Activated CD4-positive, alpha-beta T cell treated with anti-CD3 and anti-CD28 coated beads, Interleukin-2, amount 10 ng/mL, durations not matched to agents 24 days and 14 days (primary cell): ENCODE measurements at regions not wholly inside any gene's neighbourhood (a gene's known extent, or its start where the extent isn't known, plus 50 kb on each side); places are given as distances from the start of the nearest gene placed in this dataset.
A peak's percentile ranks its signal among the peaks of the same experiment; 100 is the strongest.

Experiments used
- DNase-seq: peaks from one replicate; pipeline ENCODE4 v3.0.0; 2022
- H3K27ac Mint-ChIP-seq: one replicate; pipeline ENCODE4 v1.8.0; 2022; ENCODE audit warnings: mild to moderate bottlenecking, mixed read lengths
- H3K27me3 Mint-ChIP-seq: one replicate; pipeline ENCODE4 v1.8.0; 2022; ENCODE audit warnings: mixed read lengths
- H3K36me3 Mint-ChIP-seq: one replicate; pipeline ENCODE4 v1.8.0; 2022; ENCODE audit warnings: low read depth, mild to moderate bottlenecking, mixed read lengths
- H3K4me1 Mint-ChIP-seq: one replicate; pipeline ENCODE4 v1.8.0; 2021; ENCODE audit warnings: mixed read lengths
- H3K4me3 Mint-ChIP-seq: one replicate; pipeline ENCODE4 v1.8.0; 2022; ENCODE audit warnings: mild to moderate bottlenecking, moderate library complexity, mixed read lengths
- H3K9me3 Mint-ChIP-seq: one replicate; pipeline ENCODE4 v1.8.0; 2021; ENCODE audit warnings: mixed read lengths
- intact Hi-C: fragments of 100-400 bp; cut with micrococcal nuclease; formaldehyde crosslinking; loops from one replicate; pipeline ENCODE4 v1.15.1; 2023

DNA sequence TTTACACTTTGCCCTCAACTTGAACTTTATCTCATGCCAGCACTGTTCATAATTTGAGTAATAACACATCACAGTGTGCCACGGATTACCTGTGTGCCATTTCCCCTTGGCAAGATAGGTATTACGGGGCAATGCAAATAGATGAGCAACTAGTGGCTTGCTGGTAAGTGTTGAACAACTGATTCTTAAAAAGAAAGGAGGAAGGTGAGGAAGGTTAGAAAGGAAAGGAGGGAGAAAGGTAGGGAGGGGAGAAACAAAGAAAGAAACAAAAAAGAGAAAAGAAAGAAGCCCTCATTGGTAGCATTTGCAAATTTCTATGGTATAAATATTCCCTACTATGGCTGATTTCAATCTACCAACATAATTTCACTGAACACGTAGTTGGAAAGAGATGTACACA, 118.2 kb upstream of the OLIG2 start:
- DNase-seq = no peak
- no peak overlapping the region for H3K4me3 Mint-ChIP-seq
- no peaks in the 10 kb centered on the region for H3K9me3 Mint-ChIP-seq
- H3K36me3 Mint-ChIP-seq = no peaks in the 10 kb centered on the region
- intact Hi-C loops = no loop called here
- H3K27me3 Mint-ChIP-seq = peaks cover 16% of the 10 kb centered on the region
- H3K4me1 Mint-ChIP-seq = no peaks in the 10 kb centered on the region
- no peak overlapping the region for H3K27ac Mint-ChIP-seq

DNA sequence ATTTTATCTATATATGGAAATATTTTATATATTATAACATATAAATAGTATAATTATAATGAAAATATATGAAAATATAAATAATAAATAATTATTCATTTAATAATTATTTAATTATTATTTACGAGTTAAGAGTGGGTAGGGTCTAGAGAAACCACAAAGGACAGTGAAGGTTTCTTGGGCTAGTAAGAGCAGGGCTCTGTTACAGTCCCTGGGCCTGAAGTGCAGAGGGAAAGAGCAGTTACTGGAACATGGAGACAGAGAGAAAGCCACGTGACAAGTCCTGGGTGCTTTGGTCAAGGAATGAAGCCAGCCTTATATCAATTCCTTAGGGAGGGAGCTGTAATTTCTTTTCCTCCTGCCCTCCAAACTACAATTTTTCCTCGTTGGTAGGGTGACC, 117.2 kb upstream of the OLIG2 start:
- Mint-ChIP-seq H3K27me3 (peaks cover 16% of the 10 kb centered on the region), H3K27ac (no peak overlapping the region), H3K4me1 (no peaks in the 10 kb centered on the region), H3K9me3 (no peaks in the 10 kb centered on the region), H3K36me3 (no peaks in the 10 kb centered on the region), H3K4me3 (no peak overlapping the region)
- intact Hi-C loops = no loop called here
- no peak for DNase-seq

DNA sequence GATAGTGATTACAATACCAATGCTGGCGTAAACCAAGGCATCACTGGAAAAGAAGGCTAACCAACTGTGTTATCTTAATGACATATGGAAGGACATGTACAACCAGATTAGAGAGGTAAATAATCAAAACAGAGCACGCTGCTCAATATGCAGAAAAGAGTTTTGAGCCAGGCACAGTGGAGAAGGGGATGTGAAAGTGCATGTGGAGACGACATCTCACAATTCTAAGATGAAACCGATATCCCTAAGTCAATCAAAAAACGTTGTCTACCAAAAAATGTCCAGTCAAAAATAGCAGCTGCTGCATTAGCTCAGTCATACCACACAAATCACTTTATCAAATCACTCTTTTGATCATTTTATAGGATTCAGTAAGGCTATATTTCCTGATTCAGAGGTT, 116.3 kb upstream of the OLIG2 start:
- Mint-ChIP-seq H3K27ac (no peak overlapping the region), H3K9me3 (no peaks in the 10 kb centered on the region), H3K36me3 (no peaks in the 10 kb centered on the region), H3K4me3 (no peak overlapping the region), H3K27me3 (peaks cover 16% of the 10 kb centered on the region), H3K4me1 (peaks cover 3% of the 10 kb centered on the region)
- intact Hi-C loops = no loop called here
- no peak for DNase-seq

DNA sequence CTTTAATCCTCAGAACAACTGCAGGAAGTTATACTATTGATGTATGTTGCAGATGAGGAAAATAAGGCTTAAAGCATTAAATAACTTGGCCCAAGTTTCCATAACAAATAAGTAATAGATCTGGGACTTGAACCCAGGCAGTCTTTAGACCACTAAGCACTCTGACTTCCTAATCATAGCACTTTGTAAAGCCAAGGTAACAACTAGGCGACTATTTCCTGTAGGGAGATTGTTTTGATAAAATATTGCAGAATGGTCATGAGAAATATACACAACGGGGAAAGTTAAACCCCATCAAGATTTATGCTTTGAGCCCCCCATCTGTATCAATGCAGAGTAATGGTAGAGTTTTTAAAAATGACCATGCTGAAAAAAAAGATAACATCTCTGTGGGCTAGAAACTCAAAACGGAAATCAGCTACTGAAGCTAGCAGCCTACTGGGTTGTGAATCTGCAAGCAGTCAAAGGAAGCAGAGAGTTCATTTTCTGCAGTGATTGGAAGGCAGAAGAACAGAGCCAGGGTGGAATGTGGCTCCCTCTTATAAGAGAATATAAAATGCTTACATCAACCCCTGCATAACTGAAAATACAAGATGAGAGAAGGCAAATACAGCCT, 111.2 kb upstream of the OLIG2 start:
- Mint-ChIP-seq H3K4me3 (no peak overlapping the region), H3K4me1 (peaks cover 14% of the 10 kb centered on the region), H3K9me3 (no peaks in the 10 kb centered on the region), H3K27ac (no peak overlapping the region), H3K27me3 (peaks cover 19% of the 10 kb centered on the region), H3K36me3 (no peaks in the 10 kb centered on the region)
- peak; percentile 65 for DNase-seq
- intact Hi-C loops = no loop called here

DNA sequence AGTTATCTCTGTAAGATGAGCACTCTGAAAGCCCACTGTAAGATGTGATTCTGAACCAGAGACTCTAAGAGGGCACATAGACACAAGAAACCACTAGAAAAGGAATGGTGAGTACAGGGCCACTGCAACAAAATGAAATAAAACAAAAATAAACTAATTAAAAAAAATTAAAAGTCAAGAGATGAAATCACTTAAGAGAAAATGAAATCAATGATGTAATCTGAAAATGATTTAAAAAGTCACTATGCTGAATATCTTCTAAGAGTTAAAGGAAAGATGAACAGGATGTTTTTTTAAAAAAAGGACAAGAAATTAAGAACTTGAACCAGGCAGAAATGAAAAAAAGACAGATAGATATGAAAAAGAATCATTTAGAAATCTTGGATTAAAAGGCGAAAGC, 110.6 kb upstream of the OLIG2 start:
- Mint-ChIP-seq H3K4me3 (no peak overlapping the region), H3K27me3 (peaks cover 16% of the 10 kb centered on the region), H3K9me3 (no peaks in the 10 kb centered on the region), H3K36me3 (no peaks in the 10 kb centered on the region), H3K4me1 (peaks cover 14% of the 10 kb centered on the region), H3K27ac (no peak overlapping the region)
- intact Hi-C loops = no loop called here
- DNase-seq = no peak

DNA sequence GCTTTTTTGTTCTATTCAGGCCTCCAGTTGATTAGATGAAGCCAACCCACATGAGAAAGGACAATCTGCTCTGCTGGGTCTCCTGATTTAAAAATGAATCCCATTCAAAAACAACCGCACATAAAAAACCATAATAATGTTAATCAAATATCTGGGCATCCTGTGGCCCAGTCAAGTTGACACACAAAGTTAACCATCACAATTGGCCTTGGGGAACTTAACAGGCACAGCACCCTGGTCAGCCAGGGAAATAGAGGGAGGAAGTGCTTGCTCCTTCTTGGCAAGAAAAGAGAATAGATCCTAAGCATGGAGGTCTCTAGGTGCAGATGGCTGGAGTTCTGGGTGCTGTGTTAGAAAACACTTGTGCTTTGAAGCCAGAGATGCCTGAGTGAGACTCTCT, 109.6 kb upstream of the OLIG2 start:
- H3K27ac Mint-ChIP-seq = no peak overlapping the region
- no peak for DNase-seq
- peaks cover 10% of the 10 kb centered on the region for H3K27me3 Mint-ChIP-seq
- no peaks in the 10 kb centered on the region for H3K36me3 Mint-ChIP-seq
- intact Hi-C loops = no loop called here
- H3K4me1 Mint-ChIP-seq = peaks cover 14% of the 10 kb centered on the region
- H3K4me3 Mint-ChIP-seq = no peak overlapping the region
- H3K9me3 Mint-ChIP-seq = no peaks in the 10 kb centered on the region

DNA sequence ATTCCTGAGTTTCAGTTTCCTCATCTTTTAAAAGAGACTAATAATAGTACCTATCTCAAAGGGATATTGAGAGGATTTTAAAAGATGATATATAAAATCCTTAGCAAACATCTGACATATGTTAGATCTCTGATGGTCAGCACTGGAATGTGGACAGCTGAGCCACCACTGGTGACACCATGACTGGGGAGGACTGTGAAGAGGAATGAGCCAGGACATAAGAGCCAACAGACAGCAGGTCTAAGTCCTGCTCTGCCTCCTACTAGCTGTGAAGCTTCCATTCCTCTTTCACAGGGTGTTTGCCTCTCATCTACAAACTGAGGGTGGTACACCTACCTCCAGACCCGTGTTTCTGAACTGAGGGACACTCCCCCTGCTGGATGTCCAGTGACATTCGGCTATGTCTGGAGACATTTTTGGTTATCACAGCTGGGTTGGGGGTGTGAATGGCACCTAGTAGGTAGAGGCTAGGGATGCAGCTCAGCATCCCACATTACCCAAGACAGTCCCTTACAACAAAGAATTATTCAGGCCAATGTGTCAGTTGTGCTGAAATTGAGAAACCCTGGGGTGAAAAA, 109.1 kb upstream of the OLIG2 start:
- H3K36me3 Mint-ChIP-seq = no peaks in the 10 kb centered on the region
- peaks cover 6% of the 10 kb centered on the region for H3K27me3 Mint-ChIP-seq
- intact Hi-C loops = no loop called here

DNA sequence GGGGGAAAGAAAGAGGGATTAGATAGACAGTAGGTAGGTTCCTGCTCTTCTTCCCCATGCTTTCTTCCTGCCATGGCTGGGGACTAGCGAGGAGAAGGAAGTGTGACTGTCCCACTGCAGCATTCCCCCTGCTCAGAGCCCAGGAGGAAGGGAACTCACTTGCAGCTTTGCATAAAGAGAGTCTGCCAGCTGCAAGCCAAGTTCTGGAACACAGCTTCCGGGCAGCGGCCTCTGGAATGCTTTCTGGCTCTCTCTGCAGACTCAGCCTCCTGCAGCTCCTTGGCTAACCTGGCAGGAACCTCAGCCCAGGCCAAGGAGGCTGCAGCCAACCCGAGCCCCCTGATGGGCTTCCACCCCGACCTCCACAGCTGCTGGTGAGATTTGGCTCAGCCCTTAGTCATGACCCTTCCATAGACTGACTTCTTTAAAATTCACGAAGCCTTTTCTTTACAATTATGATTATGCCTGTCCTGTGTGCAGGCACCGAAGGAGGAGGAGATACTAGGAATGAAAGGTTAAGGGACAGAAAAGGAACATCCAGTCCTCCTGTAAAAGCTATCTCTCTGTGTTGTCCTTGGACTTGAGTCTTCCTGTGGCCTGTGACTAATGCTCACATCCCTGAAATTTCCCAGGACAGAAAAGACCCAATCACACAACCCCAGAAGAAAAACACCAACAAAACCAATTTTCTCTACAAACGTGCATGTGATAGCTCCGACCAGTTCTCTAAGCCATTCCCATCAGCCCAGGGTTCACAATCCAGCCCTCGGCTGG, 108.2 kb upstream of the OLIG2 start:
- Mint-ChIP-seq H3K4me3 (no peak overlapping the region), H3K36me3 (no peaks in the 10 kb centered on the region), H3K9me3 (peaks cover 6% of the 10 kb centered on the region), H3K4me1 (peaks cover 14% of the 10 kb centered on the region), H3K27ac (no peak overlapping the region), H3K27me3 (peaks cover 8% of the 10 kb centered on the region)
- no peak for DNase-seq
- intact Hi-C loops = no loop called here

More for the DNA sequence above, 109.1 kb upstream of the OLIG2 start:
- H3K4me3 Mint-ChIP-seq = no peak overlapping the region
- H3K27ac Mint-ChIP-seq = no peak overlapping the region
- H3K9me3 Mint-ChIP-seq = peaks cover under 1% of the 10 kb centered on the region
- no peak for DNase-seq
- peaks cover 14% of the 10 kb centered on the region for H3K4me1 Mint-ChIP-seq

DNA sequence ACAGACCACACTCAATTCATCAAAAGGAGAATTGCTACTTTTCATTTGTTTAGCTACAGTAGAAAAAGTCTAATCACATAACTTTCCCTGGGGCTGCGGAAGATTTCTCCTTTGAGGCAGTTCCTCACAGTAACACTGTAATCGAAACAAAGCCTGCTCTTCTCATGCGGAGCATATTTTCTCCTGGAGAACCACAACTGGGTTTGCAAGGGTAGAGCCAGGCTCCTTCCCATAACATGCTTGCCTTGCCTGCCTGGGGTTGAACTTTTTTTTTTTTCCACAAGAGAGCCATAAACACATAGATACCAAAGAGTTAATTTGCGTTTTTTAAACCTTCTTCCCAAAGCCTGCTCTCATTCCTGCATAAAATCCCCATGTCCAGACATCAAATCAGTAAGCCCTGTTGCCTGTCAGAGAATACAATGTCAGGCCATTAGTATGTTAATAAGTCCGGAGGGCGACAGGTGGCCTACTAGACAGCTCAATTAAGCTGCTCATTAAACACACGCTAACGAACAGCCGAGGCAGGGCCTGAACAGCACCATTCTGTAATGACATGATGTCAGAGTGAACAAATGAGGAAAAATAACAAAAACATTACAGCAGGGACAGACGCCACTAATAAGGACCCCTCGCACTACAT, 107.1 kb upstream of the OLIG2 start:
- H3K9me3 Mint-ChIP-seq = peaks cover 6% of the 10 kb centered on the region
- peaks cover 8% of the 10 kb centered on the region for H3K27me3 Mint-ChIP-seq
- H3K4me1 Mint-ChIP-seq = peaks cover 14% of the 10 kb centered on the region
- no peak overlapping the region for H3K27ac Mint-ChIP-seq
- no peaks in the 10 kb centered on the region for H3K36me3 Mint-ChIP-seq
- DNase-seq = no peak
- no peak overlapping the region for H3K4me3 Mint-ChIP-seq
- intact Hi-C loops = no loop called here

DNA sequence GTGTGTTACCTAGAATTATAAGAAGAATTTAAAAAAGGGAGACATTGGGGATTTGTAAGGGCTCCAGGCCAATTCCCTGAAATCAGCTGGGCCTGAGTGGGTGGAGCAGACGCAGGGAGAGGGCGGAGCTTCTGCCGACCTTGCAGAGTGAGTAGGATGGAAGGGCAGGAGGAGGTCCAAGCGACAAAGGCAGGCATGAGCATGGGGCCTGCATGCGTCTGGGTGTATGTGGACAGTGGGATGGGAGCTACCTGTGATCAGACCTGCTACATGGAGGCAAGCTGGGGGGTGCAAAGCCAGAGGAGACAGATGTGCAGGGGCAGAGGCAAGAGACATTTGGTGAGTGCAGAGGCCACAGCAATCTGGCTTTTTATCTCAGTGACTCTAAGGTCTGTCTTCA, 105.3 kb upstream of the OLIG2 start:
- Mint-ChIP-seq H3K27ac (no peak overlapping the region), H3K27me3 (peaks cover 13% of the 10 kb centered on the region), H3K9me3 (peaks cover 15% of the 10 kb centered on the region), H3K4me1 (peaks cover 2% of the 10 kb centered on the region), H3K4me3 (no peak overlapping the region), H3K36me3 (peaks cover 5% of the 10 kb centered on the region)
- no peak for DNase-seq
- intact Hi-C loops = no loop called here

DNA sequence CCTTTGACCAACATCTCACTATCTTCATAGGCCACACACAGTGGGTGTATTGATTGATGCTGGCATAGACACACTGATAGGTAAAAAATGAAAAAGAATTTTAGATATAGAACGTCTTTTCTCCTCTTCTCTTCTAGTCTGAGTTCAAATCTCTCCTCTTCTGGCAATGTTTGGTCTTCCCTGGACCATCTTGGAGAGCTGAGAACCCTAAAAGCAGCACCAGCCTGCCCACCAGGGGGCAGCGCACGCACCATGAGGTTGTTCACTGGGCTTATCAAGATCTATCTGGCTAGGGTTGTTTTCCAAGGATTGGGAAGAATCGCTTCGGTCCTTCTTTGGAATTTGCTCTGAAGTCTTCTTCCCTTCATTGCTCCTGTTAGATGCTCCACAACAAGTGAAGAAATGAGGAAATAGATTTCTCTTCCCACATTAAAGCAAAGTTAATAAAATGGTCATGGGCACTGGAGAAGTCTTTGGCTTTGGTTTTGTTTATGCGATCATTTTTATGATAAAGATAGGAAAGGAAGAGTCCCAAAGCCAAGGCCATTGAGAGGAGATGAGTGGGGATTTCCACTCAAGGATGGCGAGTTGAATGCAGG, 104.0 kb upstream of the OLIG2 start:
- Mint-ChIP-seq H3K36me3 (peaks cover 5% of the 10 kb centered on the region), H3K9me3 (peaks cover 19% of the 10 kb centered on the region), H3K27ac (no peak overlapping the region), H3K4me1 (no peaks in the 10 kb centered on the region), H3K27me3 (peaks cover 13% of the 10 kb centered on the region), H3K4me3 (no peak overlapping the region)
- intact Hi-C loops = no loop called here
- peak; percentile 79 for DNase-seq

DNA sequence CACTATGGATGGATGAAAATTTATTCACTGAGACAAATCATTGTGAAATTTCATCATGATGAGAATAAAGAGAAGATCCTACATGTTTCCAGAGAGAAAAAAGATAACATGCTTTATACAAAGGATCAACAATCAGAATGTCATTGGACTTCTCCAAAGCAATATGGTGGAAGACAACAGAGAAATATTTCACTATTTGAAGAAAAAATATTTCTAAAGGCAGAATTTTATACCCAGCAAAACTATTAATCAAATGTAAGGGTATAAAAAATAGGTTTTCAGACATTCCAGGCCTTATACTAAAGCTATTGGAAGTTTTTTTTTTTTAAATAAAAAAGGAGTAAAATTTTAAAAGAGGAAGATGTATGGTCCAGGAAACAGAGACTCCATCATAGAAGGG, 100.6 kb upstream of the OLIG2 start:
- peaks cover 8% of the 10 kb centered on the region for H3K27me3 Mint-ChIP-seq
- H3K27ac Mint-ChIP-seq = no peak overlapping the region
- no peak overlapping the region for H3K4me3 Mint-ChIP-seq
- no peak for DNase-seq
- peaks cover 5% of the 10 kb centered on the region for H3K36me3 Mint-ChIP-seq
- H3K9me3 Mint-ChIP-seq = peaks cover 27% of the 10 kb centered on the region
- peaks cover 4% of the 10 kb centered on the region for H3K4me1 Mint-ChIP-seq
- intact Hi-C loops = no loop called here

DNA sequence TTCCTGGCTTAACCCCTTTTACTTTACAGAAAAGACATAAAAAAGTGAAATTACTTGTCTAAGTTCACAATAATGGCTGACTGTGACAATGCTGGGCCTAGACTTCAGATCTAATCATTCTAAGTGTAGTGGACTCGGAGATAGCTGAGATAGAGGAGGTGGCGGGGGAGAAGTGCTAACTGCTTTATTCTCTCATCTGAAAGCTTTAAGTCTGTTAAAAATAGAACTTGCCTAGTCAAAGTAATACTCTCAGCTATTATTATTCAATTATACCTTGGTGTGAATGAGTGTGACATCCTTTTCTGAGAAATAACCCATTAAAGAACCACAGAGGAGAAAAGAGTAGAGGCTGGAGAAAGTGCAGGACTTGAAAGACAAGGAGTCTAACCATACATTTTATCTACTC, 96.1 kb upstream of the OLIG2 start:
- H3K27me3 Mint-ChIP-seq = peaks cover under 1% of the 10 kb centered on the region
- H3K4me1 Mint-ChIP-seq = peaks cover 23% of the 10 kb centered on the region
- no peak overlapping the region for H3K27ac Mint-ChIP-seq
- H3K4me3 Mint-ChIP-seq = no peak overlapping the region
- H3K36me3 Mint-ChIP-seq = peaks cover 5% of the 10 kb centered on the region
- intact Hi-C loops = loop anchor here (5.0 kb wide), 1 partner anchor 453 kb away; no protein-coding TSS in a partner anchor
- peaks cover 21% of the 10 kb centered on the region for H3K9me3 Mint-ChIP-seq
- no peak for DNase-seq

DNA sequence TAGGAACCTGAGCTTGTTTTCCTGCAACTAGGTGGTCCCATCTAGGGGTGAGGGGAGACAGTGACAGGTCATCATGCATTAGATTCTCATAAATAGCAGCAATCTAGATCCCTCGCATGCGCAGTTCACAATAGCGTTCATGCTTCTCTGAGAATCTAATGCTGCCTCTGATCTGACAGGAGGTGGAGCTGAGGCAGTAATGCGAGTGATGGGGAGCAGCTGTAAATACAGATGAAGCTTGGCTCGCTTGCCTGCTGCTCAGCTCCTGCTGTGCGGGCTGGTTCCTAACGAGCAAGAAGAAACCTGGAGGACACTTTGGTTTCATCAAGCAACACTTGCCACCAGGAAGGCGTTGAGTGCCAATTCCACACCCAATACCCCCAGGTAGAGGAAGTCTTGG, 95.1 kb upstream of the OLIG2 start:
- Mint-ChIP-seq H3K27ac (no peak overlapping the region), H3K4me1 (peaks cover 23% of the 10 kb centered on the region), H3K36me3 (peaks cover 2% of the 10 kb centered on the region), H3K27me3 (no peaks in the 10 kb centered on the region), H3K4me3 (no peak overlapping the region), H3K9me3 (peaks cover 16% of the 10 kb centered on the region)
- intact Hi-C loops = loop anchor here (5.0 kb wide), 1 partner anchor 452 kb away; no protein-coding TSS in a partner anchor
- DNase-seq = no peak
